IMR-90 (cell line): ENCODE measurements at regions not wholly inside any gene's neighbourhood (a gene's known extent, or its start where the extent isn't known, plus 50 kb on each side); places are given as distances from the start of the nearest gene placed in this dataset.
"Not testable (repeated sequence)": the region's sequence is repeated elsewhere in the genome, so short reads cannot be mapped to it uniquely, and the experiment has no call there.

Source experiments
- BHLHE40 ChIP-seq: fragments of 150-350 bp; IDR thresholded peaks from 2 replicates; pipeline ENCODE4 v1.6.1; 2016; ENCODE audit warnings: mild to moderate bottlenecking, low read depth, low read length
- CEBPB ChIP-seq: IDR thresholded peaks from 2 replicates; pipeline ENCODE4 v1.6.1; 2012; ENCODE audit warnings: low read depth, low read length, improper control_type of control experiment
- CTCF ChIP-seq: conservative IDR thresholded peaks from 2 replicates; pipeline ENCODE4 v1.5.1; 2012; ENCODE audit warnings: mild to moderate bottlenecking, low read depth, low read length, improper control_type of control experiment
- ELK1 ChIP-seq: fragments of 150-350 bp; IDR thresholded peaks from 2 replicates; pipeline ENCODE4 v1.6.1; 2016; ENCODE audit warnings: low read depth, mild to moderate bottlenecking, low read length, moderate library complexity, borderline replicate concordance
- FOS ChIP-seq: fragments of 150-350 bp; IDR thresholded peaks from 2 replicates; pipeline ENCODE4 v1.6.1; 2016; ENCODE audit warnings: low read depth, low read length
- MXI1 ChIP-seq: IDR thresholded peaks from 2 replicates; pipeline ENCODE4 v1.6.1; 2012; ENCODE audit warnings: low read depth, mild to moderate bottlenecking, low read length, moderate library complexity, borderline replicate concordance
- POLR2A ChIP-seq: IDR thresholded peaks from 2 replicates; pipeline ENCODE4 v1.6.1; 2012; ENCODE audit warnings: mild to moderate bottlenecking, low read depth, low read length
- RAD21 ChIP-seq: IDR thresholded peaks from 2 replicates; pipeline ENCODE4 v1.6.1; 2012; ENCODE audit warnings: low read length, improper control_type of control experiment
- RFX5 ChIP-seq: IDR thresholded peaks from 2 replicates; pipeline ENCODE4 v1.8.0; 2012; ENCODE audit warnings: low read depth, mild to moderate bottlenecking, low read length, moderate library complexity
- SMC3 ChIP-seq: fragments of 150-350 bp; IDR thresholded peaks from 2 replicates; pipeline ENCODE4 v1.6.1; 2016; ENCODE audit warnings: low read depth, mild to moderate bottlenecking, antibody characterized with exemption, low read length, moderate library complexity

- TF ChIP-seq CTCF, FOS, POLR2A, RFX5, ELK1, RAD21, SMC3, CEBPB, MXI1, BHLHE40: not testable (repeated sequence)
Observed at GRCh38 chr22:22193462-22193861, 51.1 kb upstream of the VPREB1 start.
